Hepatic stellate cell (primary cell): ENCODE measurements at regions not wholly inside any gene's neighbourhood (a gene's known extent, or its start where the extent isn't known, plus 50 kb on each side); places are given as distances from the start of the nearest gene placed in this dataset.
"Not testable (repeated sequence)": the region's sequence is repeated elsewhere in the genome, so short reads cannot be mapped to it uniquely, and the experiment has no call there.

Source experiments
- DNase-seq: peaks from one replicate; pipeline ENCODE4 v3.0.0; 2011; ENCODE audit warnings: low spot score

GRCh38 chr16:29310852-29311314 is 95.6 kb downstream of the NPIPB11 start:
- no peak for DNase-seq

- not testable (repeated sequence) for DNase-seq
These were observed 96.3 kb downstream of the NPIPB11 start for GRCh38 chr16:29310243-29310642.

- not testable (repeated sequence) for DNase-seq
These were observed 96.9 kb downstream of the NPIPB11 start for GRCh38 chr16:29309601-29310000.

GRCh38 chr16:29308644-29309546 is 97.6 kb downstream of the NPIPB11 start:
- no peak for DNase-seq

DNA sequence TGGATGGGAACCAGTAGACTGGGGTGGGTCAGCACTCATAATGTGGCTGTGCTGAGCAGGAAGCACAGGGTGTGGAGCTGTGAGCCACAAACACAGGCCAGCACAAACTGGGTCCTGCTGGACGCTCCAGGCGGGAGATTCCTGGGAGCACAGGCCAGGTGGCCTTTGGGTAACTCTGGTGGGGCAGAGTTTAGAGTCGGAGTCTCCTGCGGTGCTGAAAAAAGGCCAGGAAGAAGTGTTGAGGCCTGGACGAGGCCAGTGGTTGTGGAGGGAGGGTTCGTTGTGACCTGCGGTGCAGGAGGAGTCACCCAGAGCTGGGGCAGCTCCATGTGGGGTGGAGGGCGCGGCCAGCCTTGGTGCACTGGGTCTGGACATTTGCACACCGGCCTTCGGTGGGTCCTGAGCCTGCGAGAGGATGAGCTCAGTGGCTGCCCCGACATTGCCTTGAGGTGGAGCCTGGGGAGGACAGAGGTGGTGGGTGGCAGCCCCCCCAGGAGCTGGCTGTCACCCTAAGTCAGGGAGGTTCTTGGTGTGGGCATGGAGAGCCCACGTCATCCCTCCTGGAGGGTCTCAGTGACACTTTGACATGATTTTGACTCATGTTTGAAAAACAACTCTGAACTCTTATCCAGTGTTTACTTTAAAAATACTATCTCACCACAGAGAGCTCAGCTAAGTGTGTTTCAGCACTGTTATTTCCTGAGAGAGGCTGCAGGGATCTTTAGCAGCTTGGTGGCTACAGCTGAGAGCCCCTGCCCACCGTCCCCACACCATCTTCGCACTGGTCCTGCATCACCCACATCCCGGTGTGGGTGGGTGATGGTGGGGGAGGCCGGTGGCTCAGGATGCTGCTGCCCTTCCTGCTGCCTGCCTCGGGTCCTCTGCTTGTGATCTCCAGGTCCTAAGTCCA is 98.7 kb downstream of the NPIPB11 start:
- DNase-seq, result peak; percentile 59

DNA sequence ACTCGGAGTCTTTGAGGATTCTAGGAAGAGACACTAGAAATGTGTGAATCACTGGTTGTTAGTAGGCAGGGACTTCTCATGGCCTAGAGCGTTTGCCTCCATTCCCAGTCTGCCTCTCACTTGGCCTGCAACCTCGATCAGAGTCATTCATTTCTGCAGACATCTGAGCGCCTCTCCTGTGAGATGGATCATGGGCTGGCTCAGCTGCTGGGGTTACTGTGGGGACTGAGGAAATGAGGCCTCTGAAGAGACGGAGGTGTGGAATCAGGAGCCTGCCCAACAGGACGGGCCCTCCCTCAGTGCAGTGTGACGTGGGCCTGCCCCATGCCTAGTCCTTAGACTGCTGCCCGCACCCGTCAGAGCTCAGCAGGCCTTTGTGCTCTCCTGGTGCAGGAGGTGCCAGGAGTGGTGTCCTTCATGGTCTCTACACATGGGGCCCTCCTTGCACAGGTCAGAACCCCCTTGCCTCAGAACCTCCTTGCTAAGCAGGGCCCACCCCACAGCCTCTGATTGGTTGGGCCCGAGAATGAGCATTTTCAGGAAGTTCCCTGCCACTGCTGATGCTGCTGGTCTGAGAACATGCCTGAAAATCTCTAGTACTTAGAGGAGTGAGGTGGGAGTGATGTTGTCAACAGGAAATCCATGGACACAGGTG is 99.4 kb downstream of the NPIPB11 start:
- no peak for DNase-seq

DNA sequence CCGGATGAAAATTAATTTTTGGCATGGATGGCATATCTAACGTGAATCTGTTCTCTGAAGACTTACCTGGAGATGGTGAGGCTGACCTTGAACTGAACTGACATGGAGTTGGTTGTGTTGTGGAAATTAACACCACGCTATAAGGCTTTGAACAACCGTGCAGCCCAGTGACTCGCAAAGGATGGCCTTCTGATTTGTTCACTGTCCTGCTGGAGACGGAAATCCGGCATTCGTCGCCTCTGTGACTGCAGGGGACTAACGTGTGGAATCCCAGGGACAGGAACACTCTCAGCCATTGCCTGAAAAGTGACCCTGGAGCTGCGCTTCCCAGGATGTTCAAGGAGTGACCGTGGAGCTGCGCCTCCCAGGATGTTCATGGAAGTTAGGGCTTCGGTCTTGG is 100.3 kb downstream of the NPIPB11 start:
- no peak for DNase-seq

GRCh38 chr16:29305018-29305417 is 101.5 kb downstream of the NPIPB11 start:
- not testable (repeated sequence) for DNase-seq

GRCh38 chr16:29304251-29304650 is 102.3 kb downstream of the NPIPB11 start:
- no peak for DNase-seq

- no peak for DNase-seq
These were observed 103.0 kb downstream of the NPIPB11 start for GRCh38 chr16:29303520-29303919.

DNA sequence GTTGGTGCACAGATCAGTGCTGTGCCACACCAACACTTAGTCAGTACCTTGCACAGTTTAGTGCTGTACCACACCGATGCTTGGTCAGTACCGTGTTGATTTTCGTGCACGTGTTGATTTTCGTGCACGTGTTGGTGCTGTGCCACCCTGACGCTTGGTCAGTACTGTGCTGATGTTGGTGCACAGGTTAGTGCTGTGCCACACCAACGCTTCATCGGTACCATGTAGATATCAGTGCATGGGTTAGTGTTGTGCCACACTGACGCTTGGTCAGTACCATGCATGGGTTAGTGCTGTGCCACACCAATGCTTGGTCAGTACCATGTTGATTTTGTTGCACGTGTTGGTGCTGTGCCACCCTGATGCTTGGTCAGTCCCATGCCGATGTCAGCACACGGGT is 103.5 kb downstream of the NPIPB11 start:
- no peak for DNase-seq

- not testable (repeated sequence) for DNase-seq
These were observed 104.1 kb downstream of the NPIPB11 start for GRCh38 chr16:29302433-29302832.

DNA sequence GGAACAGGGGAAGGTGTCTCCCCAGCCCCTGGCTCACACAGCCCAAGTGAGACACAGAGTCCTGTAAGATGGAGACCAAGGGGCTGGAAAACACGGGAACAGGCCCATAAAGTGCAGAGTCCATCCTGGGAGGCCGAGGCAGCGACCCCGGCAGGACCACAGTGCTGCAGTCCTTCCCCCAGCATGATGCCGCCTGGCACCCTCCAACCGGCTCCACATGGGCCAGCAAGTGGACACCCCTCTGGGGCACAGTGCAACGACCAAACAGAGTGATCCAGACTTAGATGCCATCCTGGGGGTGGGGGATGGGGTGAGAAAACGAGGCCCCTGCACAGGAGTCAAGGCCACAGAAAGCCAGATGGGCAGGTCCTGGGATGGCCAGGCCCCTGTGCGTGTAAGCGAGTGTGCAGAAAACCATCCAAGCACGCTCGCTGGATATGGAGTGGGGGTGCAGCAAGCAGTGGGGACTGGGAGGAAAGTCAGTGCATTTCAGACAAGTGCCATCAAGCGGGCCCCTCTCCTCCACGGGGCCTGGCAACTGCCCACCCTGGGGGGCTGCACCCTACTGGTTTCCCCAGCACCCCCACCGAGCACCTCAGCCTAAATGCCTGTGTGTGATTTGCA is 104.7 kb downstream of the NPIPB11 start:
- DNase-seq, result not testable (repeated sequence)

- not testable (repeated sequence) for DNase-seq
These were observed 105.7 kb downstream of the NPIPB11 start for GRCh38 chr16:29300541-29301535.

- DNase-seq, result not testable (repeated sequence)
These were observed 106.5 kb downstream of the NPIPB11 start for GRCh38 chr16:29300030-29300491.

DNA sequence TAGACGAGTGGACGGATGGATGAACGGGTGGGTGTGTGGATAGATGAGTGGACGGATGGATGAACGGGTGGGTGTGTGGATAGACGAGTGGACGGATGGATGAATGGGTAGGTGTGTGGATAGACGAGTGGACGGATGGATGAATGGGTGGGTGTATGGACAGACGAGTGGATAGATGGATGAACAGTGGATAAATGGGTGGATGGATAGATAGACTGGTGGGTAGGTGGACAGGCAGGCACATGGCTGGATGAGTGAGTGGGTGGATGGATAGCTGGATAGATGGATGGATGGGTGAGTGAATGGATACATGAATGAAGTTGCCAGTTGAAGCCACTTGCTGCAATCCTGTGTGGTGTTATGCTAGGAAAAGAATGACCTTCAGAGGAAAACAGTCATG is 107.5 kb downstream of the NPIPB11 start:
- not testable (repeated sequence) for DNase-seq

- not testable (repeated sequence) for DNase-seq
These were observed 108.2 kb downstream of the NPIPB11 start for GRCh38 chr16:29298307-29298706.

DNA sequence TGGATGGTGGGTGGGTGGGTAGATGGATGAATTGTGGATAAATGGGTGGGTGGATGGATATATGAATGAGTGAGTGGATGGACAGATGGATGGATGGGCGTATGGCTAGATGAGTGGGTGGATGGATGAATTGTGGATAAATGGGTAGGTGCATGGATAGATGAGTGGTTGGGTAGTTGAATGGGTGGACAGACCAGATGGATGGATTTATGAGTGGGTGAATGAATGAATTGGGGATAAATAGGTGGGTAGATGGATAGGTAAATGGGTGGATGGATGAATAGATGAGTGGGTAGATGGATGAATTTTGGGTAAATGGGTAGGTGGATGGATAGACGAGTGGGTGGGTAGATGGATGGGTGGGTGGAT is 108.7 kb downstream of the NPIPB11 start:
- DNase-seq, result not testable (repeated sequence)

GRCh38 chr16:29297144-29297808 is 109.2 kb downstream of the NPIPB11 start:
- not testable (repeated sequence) for DNase-seq

DNA sequence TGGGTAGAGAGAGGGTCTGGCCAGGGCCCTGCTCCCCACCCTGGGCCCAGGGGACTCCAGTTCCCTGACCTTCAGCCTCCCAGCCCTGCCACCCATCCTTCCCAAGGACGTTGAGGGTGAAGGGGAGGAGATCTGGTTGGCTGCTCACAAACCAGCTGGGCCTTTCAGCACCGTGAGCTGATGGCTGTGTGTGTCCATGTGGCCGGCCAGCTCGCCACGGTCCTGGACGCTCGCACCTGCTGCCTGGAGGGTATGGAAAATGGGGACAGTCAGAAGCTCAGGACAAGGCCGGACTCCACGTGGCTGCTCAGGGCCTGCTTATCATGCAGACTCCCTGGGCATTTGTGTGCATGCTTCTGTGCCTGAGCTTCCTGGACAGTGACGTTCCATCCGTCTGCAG is 110.3 kb downstream of the NPIPB11 start:
- DNase-seq, result not testable (repeated sequence)
